SJSA1 (cell line): ENCODE measurements at regions not wholly inside any gene's neighbourhood (a gene's known extent, or its start where the extent isn't known, plus 50 kb on each side); places are given as distances from the start of the nearest gene placed in this dataset.

Experiments used
- DNase-seq, 2 experiments: peaks; one replicate each; pipeline ENCODE4 v3.0.0-alpha.2; 2015 to 2020; ENCODE audit warnings: low spot score in 2 of 2, low read depth in 1 of 2
- H3K27ac ChIP-seq: fragments of 250-450 bp; sonication (Bioruptor Pico); 2 replicates; pipeline ENCODE4 v1.5.1; 2020; ENCODE audit warnings: mild to moderate bottlenecking, moderate library complexity
- H3K27me3 ChIP-seq: fragments of 250-450 bp; sonication (Bioruptor Pico); replicated peaks from 2 replicates; pipeline ENCODE4 v1.5.1; 2020; ENCODE audit warnings: mild to moderate bottlenecking, moderate library complexity
- H3K36me3 ChIP-seq: fragments of 250-450 bp; sonication (Bioruptor Pico); 2 replicates; pipeline ENCODE4 v1.5.1; 2020; ENCODE audit warnings: mild to moderate bottlenecking
- H3K4me1 ChIP-seq: fragments of 250-450 bp; sonication (Bioruptor Pico); replicated peaks from 2 replicates; pipeline ENCODE4 v1.6.1; 2021; ENCODE audit warnings: mild to moderate bottlenecking
- H3K4me3 ChIP-seq: fragments of 250-450 bp; sonication (Bioruptor Pico); 2 replicates; pipeline ENCODE4 v1.5.1; 2020; ENCODE audit warnings: mild to moderate bottlenecking
- H3K9me3 ChIP-seq: fragments of 250-450 bp; sonication (Bioruptor Pico); replicated peaks from 2 replicates; pipeline ENCODE4 v1.5.1; 2020; ENCODE audit warnings: mild to moderate bottlenecking

DNA sequence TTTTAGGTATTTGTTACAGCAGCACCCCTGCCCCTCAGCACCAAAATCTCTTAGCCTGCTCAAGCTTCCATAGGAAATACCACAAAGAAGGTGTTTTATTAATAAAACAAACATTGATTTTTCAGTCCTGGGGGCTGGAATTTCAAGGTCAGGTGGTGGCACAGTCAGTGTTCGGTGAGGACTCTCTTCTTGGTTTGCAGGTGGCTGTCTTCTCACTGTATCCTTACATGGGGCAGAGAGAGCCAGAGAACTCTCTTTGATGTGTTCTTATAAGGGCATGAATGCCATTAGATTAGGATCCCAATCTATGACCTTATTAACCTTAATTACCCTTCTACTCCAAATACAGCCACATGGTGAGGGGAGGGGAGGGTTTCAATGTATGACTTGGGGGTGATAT lies 112.3 kb upstream of the PFKP start:
- Histone ChIP-seq H3K4me1 (peaks cover 7% of the 10 kb centered on the region), H3K9me3 (no peaks in the 10 kb centered on the region), H3K27me3 (no peaks in the 10 kb centered on the region), H3K36me3 (no peaks in the 10 kb centered on the region), H3K4me3 (no peak overlapping the region), H3K27ac (no peak overlapping the region)
- DNase-seq: no peak

DNA sequence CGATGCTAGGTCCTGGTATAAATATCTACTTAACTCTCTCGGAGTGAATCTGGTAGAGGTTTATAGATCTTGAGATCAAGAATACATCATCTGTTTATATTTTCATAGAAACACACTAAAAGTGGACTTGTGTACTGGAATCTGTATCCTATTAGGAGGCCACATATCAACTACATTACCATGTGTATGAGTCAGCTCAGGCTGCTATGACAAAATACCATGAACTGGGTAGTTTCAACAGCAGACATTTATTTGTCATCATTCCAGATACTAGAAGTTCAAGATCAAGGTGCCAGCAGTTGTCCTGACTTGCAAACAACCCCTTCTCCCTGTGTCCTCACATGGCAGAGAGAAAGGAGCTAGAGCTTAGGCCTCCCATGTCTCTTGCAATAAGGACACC lies 113.9 kb upstream of the PFKP start:
- no peaks in the 10 kb centered on the region; the same call in 1 of the 2 replicates for H3K27me3 ChIP-seq
- no peak overlapping the region for H3K4me3 ChIP-seq
- no peak for DNase-seq

DNA sequence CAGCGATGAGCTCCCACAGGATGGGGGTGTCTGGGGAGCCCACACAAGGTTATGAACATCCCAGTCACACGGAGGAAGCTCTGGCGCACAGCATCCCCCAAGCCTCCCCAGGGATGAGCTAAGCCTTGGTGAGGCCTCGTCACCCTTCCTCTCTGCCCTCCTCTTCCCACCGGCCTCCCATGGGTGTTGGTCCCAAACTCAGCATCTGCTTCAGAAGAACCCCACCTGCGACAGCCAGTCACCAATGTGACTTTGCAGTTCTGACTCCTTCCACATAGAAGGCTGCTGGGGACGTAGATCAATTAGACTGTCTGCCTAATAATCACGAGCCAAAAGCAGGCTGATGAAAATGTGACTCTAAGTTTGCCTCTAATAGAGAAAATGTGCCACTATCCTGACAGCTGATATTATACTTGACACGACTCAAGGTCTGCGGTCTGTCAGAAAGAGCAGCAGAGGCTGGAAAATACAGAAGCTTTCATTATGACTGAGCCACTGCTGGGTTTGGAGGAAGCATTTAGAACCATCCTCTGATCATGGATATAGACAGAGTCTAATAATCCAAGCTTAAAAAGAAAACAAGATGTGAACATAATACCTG lies 116.0 kb upstream of the PFKP start:
- Histone ChIP-seq H3K4me1 (peaks cover 15% of the 10 kb centered on the region), H3K4me3 (no peak overlapping the region), H3K36me3 (no peaks in the 10 kb centered on the region)

More for the DNA sequence above, 113.9 kb upstream of the PFKP start:
- no peaks in the 10 kb centered on the region for H3K9me3 ChIP-seq
- H3K4me1 ChIP-seq: peaks cover 15% of the 10 kb centered on the region
- no peaks in the 10 kb centered on the region for H3K36me3 ChIP-seq
- no peak overlapping the region for H3K27ac ChIP-seq

DNA sequence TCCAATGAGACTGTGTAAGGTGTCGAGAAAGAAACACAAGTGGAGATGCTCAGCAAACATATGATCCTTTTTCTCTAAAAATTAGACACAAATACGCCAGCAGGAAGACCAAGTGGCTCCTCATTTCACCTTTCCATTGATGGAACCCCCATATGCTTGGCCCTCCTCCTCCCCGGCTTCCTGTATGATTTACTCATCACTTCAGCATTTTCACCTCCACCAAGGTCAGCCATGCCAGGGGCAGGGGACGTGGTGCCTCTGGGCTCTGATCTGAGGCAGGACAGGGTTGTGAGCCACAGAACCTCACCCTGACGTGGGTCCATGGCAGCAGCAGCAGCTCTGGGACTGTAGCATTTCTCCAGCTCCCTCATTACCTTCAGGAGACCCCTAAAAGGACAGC lies 116.8 kb upstream of the PFKP start:
- Histone ChIP-seq H3K4me3 (no peak overlapping the region), H3K36me3 (no peaks in the 10 kb centered on the region), H3K27ac (peak overlapping the region; percentile 43; the same call in 1 of the 2 replicates), H3K4me1 (peaks cover 15% of the 10 kb centered on the region), H3K9me3 (no peaks in the 10 kb centered on the region), H3K27me3 (no peaks in the 10 kb centered on the region; the same call in 1 of the 2 replicates)
- DNase-seq: no peak

More for the DNA sequence above, 116.0 kb upstream of the PFKP start:
- H3K27ac ChIP-seq: no peak overlapping the region
- no peaks in the 10 kb centered on the region; the same call in 1 of the 2 replicates for H3K27me3 ChIP-seq
- H3K9me3 ChIP-seq: no peaks in the 10 kb centered on the region
- no peak for DNase-seq

DNA sequence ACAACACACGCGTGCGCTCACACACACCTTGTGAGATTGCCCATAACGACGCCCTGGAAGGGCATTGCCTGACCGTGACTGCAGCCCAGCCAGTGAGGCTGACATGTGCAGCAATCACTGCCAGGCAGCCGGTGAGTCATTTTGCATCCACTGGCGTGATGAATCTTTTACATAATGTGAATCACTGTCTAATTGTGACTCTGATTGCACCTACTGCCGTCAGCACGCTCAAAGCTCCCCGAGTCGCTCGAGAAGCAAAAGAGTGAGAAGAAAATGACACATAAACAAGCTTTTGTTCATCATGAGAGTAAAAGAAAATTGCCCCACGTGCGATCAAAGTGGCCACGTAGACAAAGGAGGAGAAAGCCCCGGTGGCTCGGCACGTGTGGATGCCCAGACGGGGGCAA lies 117.4 kb upstream of the PFKP start:
- Histone ChIP-seq H3K4me3 (no peak overlapping the region), H3K27me3 (no peaks in the 10 kb centered on the region; the same call in 1 of the 2 replicates), H3K4me1 (peaks cover 17% of the 10 kb centered on the region), H3K36me3 (no peaks in the 10 kb centered on the region), H3K9me3 (no peaks in the 10 kb centered on the region), H3K27ac (peak overlapping the region; percentile 43; the same call in 1 of the 2 replicates)
- peak; percentile 64 to 81 for DNase-seq

DNA sequence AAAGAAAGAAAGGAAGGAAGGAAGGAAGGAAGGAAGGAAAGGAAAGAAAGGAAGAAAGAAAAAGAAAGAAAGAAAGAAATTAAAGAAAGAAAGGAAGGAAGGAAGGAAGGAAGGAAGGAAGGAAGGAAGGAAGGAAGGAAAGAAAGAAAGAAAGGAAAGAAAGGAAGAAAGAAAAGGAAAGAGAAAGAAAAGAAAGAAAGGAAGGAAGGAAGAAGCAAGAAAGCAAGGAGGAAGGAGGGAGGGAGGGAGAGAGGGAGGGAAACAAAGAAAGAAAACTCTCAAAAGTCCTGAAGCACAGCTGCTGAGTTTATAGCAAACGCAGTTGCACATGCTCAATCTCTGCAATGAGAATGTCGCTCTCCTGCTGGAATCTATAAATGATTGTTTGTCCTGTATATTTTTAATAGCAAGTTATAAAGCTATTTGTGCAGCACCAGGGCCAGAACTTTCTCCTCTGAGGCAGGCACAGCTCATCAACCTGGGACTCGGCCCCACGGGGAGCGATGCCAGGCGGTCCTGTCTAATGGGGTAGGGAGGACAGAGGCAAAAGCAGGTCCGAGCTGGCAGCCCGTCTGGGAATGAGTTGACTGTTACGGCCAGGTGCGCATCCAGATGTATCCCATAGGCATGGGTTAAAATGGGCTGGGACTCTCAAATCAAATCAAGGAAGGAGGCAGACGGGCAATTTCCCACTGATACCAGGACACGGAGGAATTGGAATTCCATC lies 118.0 kb upstream of the PFKP start:
- DNase-seq: no peak
- Histone ChIP-seq H3K4me3 (no peak overlapping the region), H3K27me3 (no peaks in the 10 kb centered on the region; the same call in 1 of the 2 replicates), H3K36me3 (no peaks in the 10 kb centered on the region), H3K9me3 (no peaks in the 10 kb centered on the region), H3K4me1 (peaks cover 22% of the 10 kb centered on the region), H3K27ac (no peak overlapping the region)

DNA sequence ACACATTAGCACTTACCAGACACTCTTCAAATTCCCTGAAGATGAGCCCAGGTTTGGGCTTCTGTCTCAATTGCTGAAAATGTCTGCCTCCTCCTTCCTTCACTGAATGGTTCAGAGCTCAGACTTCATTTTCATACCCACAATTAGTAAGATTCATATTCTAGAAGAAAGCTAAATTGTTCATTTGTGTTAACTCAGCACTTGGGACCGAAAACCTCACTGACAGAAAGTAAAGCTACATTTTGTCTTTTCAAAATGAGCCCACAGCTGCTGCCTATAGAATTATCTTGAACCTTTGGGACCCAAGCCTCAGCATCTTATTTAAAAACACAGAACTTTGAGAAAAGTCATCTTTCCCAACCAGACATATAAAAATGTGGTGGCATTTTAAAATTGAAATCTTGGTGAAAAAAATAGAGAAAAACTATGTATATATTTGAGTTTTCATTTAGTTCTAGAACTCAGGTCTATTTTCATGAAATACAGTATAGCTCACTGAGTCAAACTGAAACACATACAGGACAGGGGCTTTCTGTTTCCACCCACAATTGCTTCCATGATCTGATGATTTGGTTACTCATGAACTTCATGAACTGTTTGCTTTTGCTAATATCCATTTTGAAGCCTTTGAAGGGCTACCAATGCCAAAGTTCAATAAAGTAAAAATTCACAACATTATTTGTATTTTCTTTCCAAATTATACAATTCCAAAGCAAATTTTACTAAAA lies 119.1 kb upstream of the PFKP start:
- Histone ChIP-seq H3K36me3 (no peaks in the 10 kb centered on the region), H3K4me1 (peaks cover 22% of the 10 kb centered on the region), H3K27ac (no peak overlapping the region), H3K27me3 (no peaks in the 10 kb centered on the region; the same call in 1 of the 2 replicates), H3K4me3 (no peak overlapping the region), H3K9me3 (no peaks in the 10 kb centered on the region)
- DNase-seq: no peak

DNA sequence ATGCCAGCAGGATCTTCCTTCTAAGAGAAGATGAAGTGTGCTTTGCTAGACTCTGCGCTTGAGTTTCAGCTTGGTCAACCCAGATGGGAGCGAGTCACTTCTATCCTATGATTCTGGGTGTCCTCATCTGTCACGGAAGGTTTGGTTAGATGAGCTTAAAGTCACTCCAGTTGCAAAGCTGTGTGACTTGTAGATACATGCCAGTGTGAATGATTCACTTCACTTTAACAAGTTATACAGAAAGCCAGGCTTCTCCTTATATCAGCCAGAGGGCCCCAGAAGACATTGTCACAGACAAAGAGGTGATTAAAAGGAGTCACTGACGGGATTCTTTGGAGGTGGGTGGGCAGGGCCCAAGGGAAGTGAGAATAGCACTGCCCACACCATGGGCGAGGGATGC lies 122.6 kb upstream of the PFKP start:
- H3K4me3 ChIP-seq: no peak overlapping the region
- peaks cover 12% of the 10 kb centered on the region for H3K4me1 ChIP-seq
- no peak overlapping the region for H3K27ac ChIP-seq
- H3K9me3 ChIP-seq: no peaks in the 10 kb centered on the region
- H3K27me3 ChIP-seq: no peaks in the 10 kb centered on the region; the same call in none of the 2 replicates
- no peak for DNase-seq
- no peaks in the 10 kb centered on the region for H3K36me3 ChIP-seq

DNA sequence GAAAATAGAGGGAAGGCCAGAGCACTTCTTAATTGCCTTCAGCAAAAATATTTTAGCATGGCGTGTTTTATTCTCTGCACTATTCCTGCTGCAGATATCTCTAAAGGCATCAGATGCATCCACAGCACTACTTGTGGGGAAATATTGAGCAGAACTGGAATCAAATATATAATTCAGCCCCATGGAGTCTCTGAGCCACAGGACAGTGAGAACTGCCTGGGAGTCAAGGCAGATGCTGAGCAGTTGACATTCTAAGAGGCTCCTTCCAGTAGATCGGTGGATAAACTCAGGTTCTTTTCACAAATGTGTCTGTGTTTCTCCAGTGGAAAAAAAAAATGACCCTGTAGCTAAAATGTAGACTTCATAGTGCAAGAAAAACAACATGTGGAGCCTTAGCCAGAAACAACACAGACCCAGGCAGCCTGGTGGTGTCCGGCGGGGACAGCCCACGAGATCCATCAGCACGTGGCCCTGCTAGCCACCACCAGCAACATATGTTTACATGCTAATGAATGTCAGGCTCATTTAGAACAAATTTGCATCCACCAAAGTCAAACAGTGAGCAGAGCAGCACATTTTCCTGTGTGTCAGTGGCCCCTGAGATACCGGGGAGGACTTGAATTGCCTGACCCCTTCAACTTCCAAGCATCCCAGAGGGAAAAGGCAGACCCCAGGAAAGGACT lies 123.3 kb upstream of the PFKP start:
- no peak overlapping the region for H3K27ac ChIP-seq
- no peaks in the 10 kb centered on the region for H3K9me3 ChIP-seq
- no peak overlapping the region for H3K4me3 ChIP-seq
- H3K27me3 ChIP-seq: peaks cover 6% of the 10 kb centered on the region
- no peaks in the 10 kb centered on the region for H3K36me3 ChIP-seq
- DNase-seq: no peak
- H3K4me1 ChIP-seq: peaks cover 7% of the 10 kb centered on the region; the same call in 1 of the 2 replicates

DNA sequence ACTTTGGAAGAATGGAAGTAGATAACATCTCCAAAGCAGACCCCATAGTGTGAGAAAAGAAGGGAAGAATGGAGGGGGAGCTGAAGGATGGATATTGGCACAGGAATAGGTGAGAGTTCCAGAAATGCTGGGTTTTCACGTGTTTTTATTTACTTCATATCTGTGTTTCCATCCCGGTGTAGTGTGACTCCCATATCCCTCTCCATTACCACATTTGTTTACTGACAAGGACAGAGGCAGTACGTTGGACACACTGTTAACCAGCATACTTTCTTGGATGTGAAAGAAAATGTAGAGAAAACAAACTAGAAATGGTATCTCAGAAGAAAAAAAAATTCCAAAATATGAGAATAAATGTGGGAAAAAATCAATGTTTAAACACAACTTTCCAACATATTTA lies 124.4 kb upstream of the PFKP start:
- Histone ChIP-seq H3K4me3 (no peak overlapping the region), H3K9me3 (no peaks in the 10 kb centered on the region), H3K36me3 (no peaks in the 10 kb centered on the region), H3K27ac (no peak overlapping the region), H3K27me3 (peaks cover 6% of the 10 kb centered on the region), H3K4me1 (peaks cover 7% of the 10 kb centered on the region; the same call in 1 of the 2 replicates)
- DNase-seq: no peak

DNA sequence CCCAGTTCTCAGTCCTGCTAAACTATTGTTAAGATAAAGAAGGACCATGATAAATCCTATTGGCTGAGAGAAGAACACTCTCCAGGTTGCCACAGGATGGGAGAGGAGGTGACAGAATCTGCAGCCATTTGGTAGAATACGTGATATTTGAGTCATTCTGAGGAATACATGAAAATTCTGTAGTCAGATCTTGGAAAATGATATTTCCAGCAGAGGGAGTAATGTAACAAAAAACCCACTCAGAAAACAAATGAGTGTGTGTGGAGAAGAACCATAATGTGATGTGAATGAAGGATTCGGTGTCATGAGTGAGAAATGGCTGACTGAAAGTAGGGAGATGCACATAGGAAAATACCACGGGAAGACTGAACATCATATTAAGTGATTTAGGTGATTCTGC lies 128.5 kb upstream of the PFKP start:
- no peak for DNase-seq
- peaks cover 6% of the 10 kb centered on the region for H3K27me3 ChIP-seq

DNA sequence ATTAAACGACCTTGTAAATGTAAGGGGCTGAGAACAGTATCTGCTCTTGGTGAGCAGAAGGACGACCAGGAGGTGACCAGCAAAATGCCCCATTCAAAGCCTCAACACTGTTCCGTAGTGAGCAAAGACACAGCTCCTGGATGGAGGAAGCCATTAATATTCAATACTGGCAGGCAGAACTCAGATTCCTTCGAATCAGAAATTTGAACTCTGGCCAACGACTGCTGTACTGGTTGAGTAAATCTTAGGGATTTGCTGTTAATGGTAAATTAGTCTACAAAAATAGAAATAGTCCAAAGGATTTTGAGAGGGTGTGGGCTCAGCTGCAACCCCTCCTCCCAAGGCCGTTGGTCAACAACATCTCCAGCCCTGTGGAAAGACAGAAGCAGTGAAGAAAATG lies 130.5 kb upstream of the PFKP start:
- Histone ChIP-seq H3K36me3 (no peaks in the 10 kb centered on the region), H3K9me3 (no peaks in the 10 kb centered on the region), H3K4me1 (no peaks in the 10 kb centered on the region; the same call in 1 of the 2 replicates), H3K27me3 (peaks cover 6% of the 10 kb centered on the region), H3K27ac (no peak overlapping the region), H3K4me3 (no peak overlapping the region)
- DNase-seq: no peak

More for the DNA sequence above, 128.5 kb upstream of the PFKP start:
- no peak overlapping the region for H3K4me3 ChIP-seq
- H3K36me3 ChIP-seq: no peaks in the 10 kb centered on the region
- no peaks in the 10 kb centered on the region for H3K9me3 ChIP-seq
- H3K27ac ChIP-seq: no peak overlapping the region
- no peaks in the 10 kb centered on the region for H3K4me1 ChIP-seq

DNA sequence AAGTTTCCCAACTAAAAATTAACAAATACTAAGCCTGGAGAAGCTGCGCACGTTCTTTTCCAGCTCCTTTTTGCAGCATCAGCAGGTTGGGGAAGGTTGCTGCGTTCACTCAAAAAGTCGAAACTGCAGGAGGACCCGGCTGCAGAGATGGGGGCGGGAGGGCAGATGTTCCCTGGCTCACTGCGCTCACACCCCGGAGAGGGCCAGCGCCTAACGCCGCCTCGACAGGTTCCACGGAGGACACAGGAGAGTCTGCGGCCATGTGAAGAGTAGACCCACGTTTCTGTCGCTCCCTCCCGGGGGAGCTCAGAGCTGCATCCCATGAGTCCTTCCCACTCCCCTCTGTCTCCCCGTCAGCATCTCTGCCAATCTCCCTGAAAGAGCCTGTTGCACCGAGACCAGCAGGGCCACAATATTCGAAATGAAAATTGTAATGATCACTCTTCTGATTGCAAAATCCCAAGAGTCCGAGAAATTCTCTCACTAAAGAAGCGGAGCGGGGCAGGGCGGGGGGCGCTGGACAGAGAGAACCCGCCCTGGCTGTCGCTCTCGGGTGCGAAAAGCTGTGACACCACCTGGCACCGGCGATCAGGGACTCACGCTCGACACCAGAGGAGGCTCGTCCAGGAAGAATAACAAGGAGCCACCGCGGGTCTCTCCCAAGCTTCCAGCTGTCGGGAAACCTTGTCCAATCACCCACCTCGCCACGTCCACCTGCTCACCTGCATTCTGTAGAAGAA lies 131.5 kb upstream of the PFKP start:
- no peaks in the 10 kb centered on the region for H3K9me3 ChIP-seq
- H3K27me3 ChIP-seq: peaks cover 6% of the 10 kb centered on the region
- no peaks in the 10 kb centered on the region for H3K36me3 ChIP-seq
- peak in 1 of 2 experiments; percentile 36 for DNase-seq
- H3K4me1 ChIP-seq: no peaks in the 10 kb centered on the region; the same call in 1 of the 2 replicates
- H3K4me3 ChIP-seq: no peak overlapping the region
- no peak overlapping the region for H3K27ac ChIP-seq
